H1 (cell line): ENCODE measurements at regions not wholly inside any gene's neighbourhood (a gene's known extent, or its start where the extent isn't known, plus 50 kb on each side); places are given as distances from the start of the nearest gene placed in this dataset.

Experiments used
- CTCF ChIA-PET: fragments of 300-600 bp; sonication (Branson Sonifier 250); formaldehyde crosslinking; loops from one replicate; lab custom pipeline; 2021; ENCODE audit not compliant: partially characterized antibody; lab: Charles Lee
- POLR2A ChIA-PET: fragments of 300-600 bp; sonication (Branson Sonifier 250); formaldehyde crosslinking; loops from one replicate; lab custom pipeline; 2021; ENCODE audit warnings: inconsistent platforms; ENCODE audit not compliant: partially characterized antibody; lab: Charles Lee
- DNase-seq, 2 experiments: peaks; one replicate each; pipeline versions ENCODE4 v3.0.0 to v3.0.0-alpha.2; 2010 to 2022; ENCODE audit warnings: low spot score in 2 of 2, low read depth in 1 of 2, mixed read lengths in 1 of 2
- FAIRE-seq: peaks from 2 replicates; lab custom pipeline; 2011; peaks lifted over from hg19 to GRCh38; lab: Jason Lieb, UNC
- H2AFZ ChIP-seq: 2 replicates; pipeline ENCODE4 v1.8.1; 2012; ENCODE audit warnings: low read length, inconsistent platforms
- H2AK5ac ChIP-seq: 2 replicates; pipeline ENCODE4 v1.6.1; 2013; ENCODE audit warnings: low read depth, low read length
- H2BK120ac ChIP-seq: replicated peaks from 2 replicates; pipeline ENCODE3; 2013; ENCODE audit warnings: low read depth, low read length, inconsistent platforms
- H2BK12ac ChIP-seq: 2 replicates; pipeline ENCODE4 v1.6.1; 2013; ENCODE audit warnings: low read depth, low read length
- H2BK15ac ChIP-seq: 2 replicates; pipeline ENCODE4 v1.6.1; 2013; ENCODE audit warnings: low read length
- H2BK20ac ChIP-seq: 2 replicates; pipeline ENCODE4 v1.6.1; 2013; ENCODE audit warnings: low read length
- H2BK5ac ChIP-seq: 2 replicates; pipeline ENCODE4 v1.6.1; 2013; ENCODE audit warnings: low read depth, low read length
- H3K14ac ChIP-seq: 2 replicates; pipeline ENCODE4 v1.6.1; 2013; ENCODE audit warnings: inconsistent platforms; ENCODE audit not compliant: insufficient read length
- H3K18ac ChIP-seq: 2 replicates; pipeline ENCODE4 v1.6.1; 2013; ENCODE audit warnings: low read length; ENCODE audit errors: extremely low read depth
- H3K23ac ChIP-seq: 2 replicates; pipeline ENCODE4 v1.6.1; 2013; ENCODE audit warnings: inconsistent platforms; ENCODE audit not compliant: insufficient read length
- H3K23me2 ChIP-seq: 2 replicates; pipeline ENCODE4 v1.6.1; 2013; ENCODE audit warnings: low read depth, low read length
- H3K27ac ChIP-seq: 2 replicates; pipeline ENCODE4 v1.6.1; 2011; ENCODE audit warnings: low read depth, low read length, inconsistent platforms
- H3K27me3 ChIP-seq, 4 experiments: replicated peaks in 1 of 4; 1 replicate in 1 of 4; 2 replicates in 3 of 4; pipeline versions ENCODE4 v1.6.1 to v1.8.1; 2011 to 2013; ENCODE audit warnings: low read length in 3 of 4, mild to moderate bottlenecking in 3 of 4, inconsistent platforms in 2 of 4, mixed read lengths in 2 of 4, moderate library complexity in 1 of 4; ENCODE audit not compliant: control insufficient read depth in 3 of 4, insufficient read depth in 3 of 4; ENCODE audit errors: extremely low read depth in 1 of 4
- H3K36me3 ChIP-seq, 4 experiments: 2 replicates each; pipeline versions ENCODE4 v1.6.1 to v1.8.1; 2011 to 2013; ENCODE audit warnings: mild to moderate bottlenecking in 4 of 4, low read length in 3 of 4, moderate library complexity in 2 of 4, control low read depth in 1 of 4, inconsistent platforms in 1 of 4; ENCODE audit not compliant: insufficient read depth in 4 of 4, control insufficient read depth in 2 of 4
- H3K4ac ChIP-seq: replicated peaks from 2 replicates; pipeline ENCODE3; 2013; ENCODE audit warnings: low read length, low read depth, mixed read lengths, inconsistent platforms; ENCODE audit not compliant: insufficient read length
- H3K4me1 ChIP-seq, 4 experiments: replicated peaks in 1 of 4; 1 replicate in 1 of 4; 2 replicates in 3 of 4; pipeline versions ENCODE4 v1.6.1 to v1.8.1; 2011 to 2013; ENCODE audit warnings: low read length in 3 of 4, inconsistent platforms in 2 of 4, mixed read lengths in 1 of 4; ENCODE audit not compliant: insufficient read depth in 4 of 4, control insufficient read depth in 3 of 4
- H3K4me2 ChIP-seq, 2 experiments: 2 replicates each; pipeline versions ENCODE4 v1.6.1 to v1.8.1; 2011 to 2013; ENCODE audit warnings: low read depth in 2 of 2, low read length in 2 of 2, control low read depth in 1 of 2, inconsistent platforms in 1 of 2, mild to moderate bottlenecking in 1 of 2; ENCODE audit not compliant: insufficient read depth in 1 of 2
- H3K4me3 ChIP-seq, 4 experiments: fragments of 200-600, 300-600 bp in 1 of 4; sonication (generic), shearing (Covaris generic), sonication (Bioruptor Twin) in 1 of 4; 2 replicates each; pipeline versions ENCODE4 v1.5.1 to v1.8.1; 2011 to 2016; ENCODE audit warnings: low read length in 4 of 4, low read depth in 3 of 4, control low read depth in 2 of 4, inconsistent platforms in 2 of 4, mild to moderate bottlenecking in 2 of 4, mixed read lengths in 1 of 4, moderate library complexity in 1 of 4; ENCODE audit not compliant: insufficient read depth in 2 of 4; ENCODE audit errors: extremely low read depth in 1 of 4
- H3K56ac ChIP-seq: replicated peaks from 2 replicates; pipeline ENCODE3; 2013; ENCODE audit warnings: low read depth, mild to moderate bottlenecking, mixed read lengths, low read length, inconsistent platforms; ENCODE audit not compliant: insufficient read length
- H3K79me1 ChIP-seq: 2 replicates; pipeline ENCODE4 v1.6.1; 2013; ENCODE audit warnings: low read depth, low read length, control low read depth
- H3K79me2 ChIP-seq, 2 experiments: 2 replicates each; pipeline versions ENCODE4 v1.6.1 to v1.8.1; 2012 to 2013; ENCODE audit warnings: low read length in 2 of 2, mild to moderate bottlenecking in 2 of 2, inconsistent platforms in 1 of 2; ENCODE audit not compliant: insufficient read depth in 2 of 2, control insufficient read depth in 1 of 2
- H3K9ac ChIP-seq, 4 experiments: replicated peaks in 1 of 4; 1 replicate in 1 of 4; 2 replicates in 3 of 4; pipeline versions ENCODE4 v1.6.1 to v1.8.1; 2011 to 2013; ENCODE audit warnings: low read depth in 3 of 4, low read length in 3 of 4, control low read depth in 2 of 4, mild to moderate bottlenecking in 2 of 4, moderate library complexity in 2 of 4, inconsistent platforms in 1 of 4; ENCODE audit errors: extremely low read depth in 1 of 4
- H3K9me3 ChIP-seq, 2 experiments: 2 replicates each; pipeline versions ENCODE4 v1.6.1 to v1.8.1; 2012 to 2013; ENCODE audit warnings: mild to moderate bottlenecking in 2 of 2, moderate library complexity in 2 of 2, control low read depth in 1 of 2, inconsistent platforms in 1 of 2, low read depth in 1 of 2, low read length in 1 of 2, mixed read lengths in 1 of 2; ENCODE audit not compliant: insufficient read depth in 2 of 2
- H4K20me1 ChIP-seq, 2 experiments: replicated peaks in 1 of 2; 2 replicates each; pipeline versions ENCODE3 to v1.8.1; 2011 to 2013; ENCODE audit warnings: inconsistent platforms in 2 of 2, low read length in 2 of 2, mild to moderate bottlenecking in 1 of 2; ENCODE audit not compliant: insufficient read depth in 2 of 2, control insufficient read depth in 1 of 2
- H4K5ac ChIP-seq: 2 replicates; pipeline ENCODE4 v1.6.1; 2013; ENCODE audit warnings: low read length, low read depth, mixed read lengths, inconsistent platforms; ENCODE audit not compliant: insufficient read length
- H4K8ac ChIP-seq: 2 replicates; pipeline ENCODE4 v1.8.0; 2013; ENCODE audit warnings: mild to moderate bottlenecking, moderate library complexity, low read length, inconsistent platforms; ENCODE audit not compliant: insufficient read depth; ENCODE audit errors: extremely low read depth
- H4K91ac ChIP-seq: replicated peaks from 2 replicates; pipeline ENCODE3; 2013; ENCODE audit warnings: low read length, mixed read lengths, inconsistent platforms; ENCODE audit not compliant: insufficient read length
- CHD2 ChIP-seq: IDR thresholded peaks from 2 replicates; pipeline ENCODE4 v1.6.1; 2012; ENCODE audit warnings: low read length, improper control_type of control experiment
- CREB1 ChIP-seq: IDR thresholded peaks from 2 replicates; pipeline ENCODE4 v1.6.1; 2012; ENCODE audit warnings: inconsistent platforms
- RNF2 ChIP-seq: fragments of 200-900, 300-1000 bp; sonication (generic); IDR thresholded peaks from 2 replicates; pipeline ENCODE4 v1.7.1; 2016; ENCODE audit warnings: borderline replicate concordance, low read depth, mild to moderate bottlenecking, antibody characterized with exemption, low read length; ENCODE audit not compliant: poor library complexity, severe bottlenecking; ENCODE audit errors: missing control alignments
- RXRA ChIP-seq: IDR thresholded peaks from 2 replicates; pipeline ENCODE4 v1.6.1; 2011; ENCODE audit warnings: low read depth, mild to moderate bottlenecking, low read length, moderate library complexity; ENCODE audit not compliant: insufficient read depth
- SIN3A ChIP-seq, 2 experiments: IDR thresholded peaks in 1 of 2; conservative IDR thresholded peaks in 1 of 2; 2 replicates each; pipeline ENCODE4 v1.6.1; 2011 to 2012; ENCODE audit warnings: low read length in 2 of 2, improper control_type of control experiment in 1 of 2, low read depth in 1 of 2, mild to moderate bottlenecking in 1 of 2
- TEAD4 ChIP-seq: IDR thresholded peaks from 2 replicates; pipeline ENCODE4 v1.6.1; 2012; ENCODE audit warnings: low read depth, low read length, inconsistent platforms, mixed read lengths
- WGBS, 2 experiments: shearing (Covaris generic) in 1 of 2; methylation state at CpG; one replicate each; pipeline versions ENCODE4 v1.1.6 to v1.1.7; 2013 to 2015; ENCODE audit warnings: low lambda C conversion rate in 2 of 2, mixed read lengths in 2 of 2, inconsistent platforms in 1 of 2, low coverage in 1 of 2, missing lambda C conversion rate in 1 of 2; ENCODE audit not compliant: insufficient replicate concordance in 2 of 2, insufficient coverage in 1 of 2, insufficient read length in 1 of 2; ENCODE audit errors: extremely low coverage in 1 of 2, missing lambda C conversion rate in 1 of 2; 5-methylcytosine and 5-hydroxymethylcytosine counted together
- TF ChIP-seq, protein P1 (sequence below): IDR thresholded peaks from 2 replicates; pipeline ENCODE4 v1.6.1; 2012; ENCODE audit warnings: inconsistent platforms

DNA sequence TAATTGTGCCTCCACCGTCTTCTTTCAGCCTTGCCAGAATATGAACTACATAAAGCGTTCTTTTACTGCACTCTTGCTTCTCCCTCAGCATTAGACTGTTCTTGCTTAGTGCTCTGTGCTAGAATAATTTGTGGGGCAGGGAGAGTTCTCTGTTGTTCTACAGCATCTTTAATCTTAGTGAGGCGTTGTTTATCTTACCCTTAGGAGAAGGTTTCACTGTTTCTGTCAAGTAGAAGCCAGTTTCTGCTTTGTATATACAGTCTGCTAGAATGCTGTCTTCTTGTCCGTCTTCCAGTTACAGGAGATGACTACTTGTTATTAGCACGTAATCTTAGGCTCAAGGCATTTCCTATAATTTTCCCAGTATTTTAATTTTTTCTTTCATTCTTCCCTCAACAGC, 458.0 kb downstream of the FLRT2 start:
- no peak for FAIRE-seq
- H2BK5ac ChIP-seq = no peak overlapping the region
- no peak for TF ChIP-seq SIN3A (conservative IDR thresholded peaks at IDR 0.05 in 1 of 2, IDR thresholded peaks at IDR 0.05 in 1 of 2; ENCODE audit: low read depth in 1 of 2, low read length in 2 of 2)
- TF ChIP-seq RXRA = no peak
- TF ChIP-seq TEAD4 = no peak
- TF ChIP-seq CHD2 = no peak
- TF ChIP-seq, protein P1, sequence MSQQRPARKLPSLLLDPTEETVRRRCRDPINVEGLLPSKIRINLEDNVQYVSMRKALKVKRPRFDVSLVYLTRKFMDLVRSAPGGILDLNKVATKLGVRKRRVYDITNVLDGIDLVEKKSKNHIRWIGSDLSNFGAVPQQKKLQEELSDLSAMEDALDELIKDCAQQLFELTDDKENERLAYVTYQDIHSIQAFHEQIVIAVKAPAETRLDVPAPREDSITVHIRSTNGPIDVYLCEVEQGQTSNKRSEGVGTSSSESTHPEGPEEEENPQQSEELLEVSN = no peak
- TF ChIP-seq RNF2 = no peak
- TF ChIP-seq CREB1 = no peak
- no peaks in the 10 kb centered on the region for H3K4me1 ChIP-seq
- H2BK15ac ChIP-seq = no peak overlapping the region
- H3K4ac ChIP-seq = no peak overlapping the region
- H3K56ac ChIP-seq = no peak overlapping the region
- CTCF ChIA-PET = no interaction called here
- H2AFZ ChIP-seq = no peak overlapping the region
- WGBS, 2 experiments = 90% methylated on average over 5 of the region's 5 CpGs; no CpG with 5 or more reads in 1 of the 2 experiments
- no peaks in the 10 kb centered on the region for H3K9me3 ChIP-seq
- no peak overlapping the region for H2AK5ac ChIP-seq
- H4K20me1 ChIP-seq = no peaks in the 10 kb centered on the region
- no peak overlapping the region for H3K4me3 ChIP-seq
- no peak overlapping the region for H4K91ac ChIP-seq
- no peaks in the 10 kb centered on the region for H3K27me3 ChIP-seq
- no peak overlapping the region for H2BK120ac ChIP-seq
- no peak overlapping the region for H2BK12ac ChIP-seq
- H3K79me2 ChIP-seq = no peaks in the 10 kb centered on the region
- no peak overlapping the region for H3K18ac ChIP-seq
- POLR2A ChIA-PET = no interaction called here
- no peak overlapping the region for H4K8ac ChIP-seq
- no peaks in the 10 kb centered on the region for H3K79me1 ChIP-seq
- no peak overlapping the region for H2BK20ac ChIP-seq
- no peak overlapping the region for H3K23ac ChIP-seq
- H3K4me2 ChIP-seq = no peak overlapping the region
- H3K23me2 ChIP-seq = no peaks in the 10 kb centered on the region
- H3K36me3 ChIP-seq = no peaks in the 10 kb centered on the region
- H4K5ac ChIP-seq = no peak overlapping the region
- H3K27ac ChIP-seq = no peak overlapping the region
- DNase-seq = no peak
- no peak overlapping the region for H3K14ac ChIP-seq
- no peak overlapping the region for H3K9ac ChIP-seq
